Liver (tissue), 8 donors: ENCODE measurements at regions not wholly inside any gene's neighbourhood (a gene's known extent, or its start where the extent isn't known, plus 50 kb on each side); places are given as distances from the start of the nearest gene placed in this dataset.
"Not testable (repeated sequence)": the region's sequence is repeated elsewhere in the genome, so short reads cannot be mapped to it uniquely, and the experiment has no call there.

Experiments used
- DNase-seq: peaks from one replicate; pipeline ENCODE4 v3.0.0-alpha.2; 2017; ENCODE audit warnings: low spot score
- H3K27ac ChIP-seq, 2 donors: one replicate each; pipeline ENCODE4 v1.7.0; 2013; ENCODE audit warnings: inconsistent platforms in 2 of 2, low read length in 2 of 2, control low read depth in 1 of 2, low read depth in 1 of 2, mild to moderate bottlenecking in 1 of 2
- H3K27me3 ChIP-seq, 4 donors: one replicate each; pipeline versions ENCODE4 v1.6.1 to v1.7.0; 2013; ENCODE audit warnings: low read length in 3 of 4, inconsistent platforms in 1 of 4, mild to moderate bottlenecking in 1 of 4, moderate library complexity in 1 of 4; ENCODE audit not compliant: control insufficient read depth in 4 of 4, insufficient read depth in 4 of 4
- H3K36me3 ChIP-seq, 4 donors: one replicate each; pipeline versions ENCODE4 v1.6.1 to v1.7.0; 2013; ENCODE audit warnings: low read length in 3 of 4, mild to moderate bottlenecking in 3 of 4, low read depth in 1 of 4, moderate library complexity in 1 of 4; ENCODE audit not compliant: control insufficient read depth in 4 of 4, insufficient read depth in 3 of 4
- H3K4me1 ChIP-seq, 4 donors: one replicate each; pipeline versions ENCODE4 v1.6.1 to v1.7.0; 2013; ENCODE audit warnings: low read length in 3 of 4, mild to moderate bottlenecking in 3 of 4, moderate library complexity in 1 of 4; ENCODE audit not compliant: control insufficient read depth in 4 of 4, insufficient read depth in 4 of 4
- H3K4me3 ChIP-seq, 3 donors: one replicate each; pipeline versions ENCODE4 v1.6.1 to v1.7.0; 2013; ENCODE audit warnings: low read length in 3 of 3, control low read depth in 1 of 3, low read depth in 1 of 3, mild to moderate bottlenecking in 1 of 3
- H3K9ac ChIP-seq, 2 donors: one replicate each; pipeline ENCODE4 v1.7.0; 2013; ENCODE audit warnings: low read length in 2 of 2, mild to moderate bottlenecking in 2 of 2, moderate library complexity in 2 of 2, control low read depth in 1 of 2, low read depth in 1 of 2
- H3K9me3 ChIP-seq, 4 donors: one replicate each; pipeline versions ENCODE4 v1.6.1 to v1.7.0; 2013; ENCODE audit warnings: low read length in 3 of 4; ENCODE audit not compliant: control insufficient read depth in 4 of 4
- EGR1 ChIP-seq, 2 donors: IDR thresholded peaks; 2 replicates each; pipeline ENCODE4 v1.6.1; 2016 to 2018; ENCODE audit warnings: antibody characterized with exemption in 2 of 2, low read depth in 2 of 2
- FOXA1 ChIP-seq: IDR thresholded peaks from 2 replicates; pipeline ENCODE4 v1.6.1; 2016; ENCODE audit warnings: antibody characterized with exemption
- GABPA ChIP-seq, 2 donors: IDR thresholded peaks in 1 of 2; conservative IDR thresholded peaks in 1 of 2; 2 replicates each; pipeline ENCODE4 v1.6.1; 2016; ENCODE audit warnings: antibody characterized with exemption in 2 of 2, mild to moderate bottlenecking in 1 of 2, moderate library complexity in 1 of 2
- HNF4A ChIP-seq, 2 donors: conservative IDR thresholded peaks; 2 replicates each; pipeline ENCODE4 v1.6.1; 2016; ENCODE audit warnings: antibody characterized with exemption in 2 of 2, mild to moderate bottlenecking in 2 of 2
- HNF4G ChIP-seq: IDR thresholded peaks from 2 replicates; pipeline ENCODE4 v1.6.1; 2016; ENCODE audit warnings: antibody characterized with exemption
- JUND ChIP-seq, 2 donors: IDR thresholded peaks; 2 replicates each; pipeline ENCODE4 v1.6.1; 2016; ENCODE audit warnings: antibody characterized with exemption in 2 of 2
- NR2F2 ChIP-seq: IDR thresholded peaks from 2 replicates; pipeline ENCODE4 v1.6.1; 2016; ENCODE audit warnings: antibody characterized with exemption
- RAD21 ChIP-seq, 2 donors: IDR thresholded peaks; 2 replicates each; pipeline ENCODE4 v1.6.1; 2016; ENCODE audit warnings: antibody characterized with exemption in 2 of 2, mild to moderate bottlenecking in 2 of 2
- RXRA ChIP-seq, 2 donors: IDR thresholded peaks; 2 replicates each; pipeline ENCODE4 v1.6.1; 2017 to 2018; ENCODE audit warnings: antibody characterized with exemption in 2 of 2, mild to moderate bottlenecking in 1 of 2
- SP1 ChIP-seq: IDR thresholded peaks from 2 replicates; pipeline ENCODE4 v1.6.1; 2018; ENCODE audit warnings: antibody characterized with exemption, mild to moderate bottlenecking
- TAF1 ChIP-seq: conservative IDR thresholded peaks from 2 replicates; pipeline ENCODE4 v1.6.1; 2016; ENCODE audit warnings: antibody characterized with exemption, mild to moderate bottlenecking
- YY1 ChIP-seq: IDR thresholded peaks from 2 replicates; pipeline ENCODE4 v1.6.1; 2016; ENCODE audit warnings: antibody characterized with exemption, mild to moderate bottlenecking
- WGBS: extraction: QIAGEN DNeasy Blood & Tissue Kit; methylation state at CpG from one replicate; pipeline ENCODE4 v1.1.7; 2013; 5-methylcytosine and 5-hydroxymethylcytosine counted together
- TF ChIP-seq, protein P1 (sequence below): fragments of 150-350 bp; IDR thresholded peaks from 2 replicates; pipeline ENCODE4 v1.5.1; 2017; ENCODE audit warnings: improper control_type of control experiment, low read depth, low read length; ENCODE audit not compliant: missing input control
- TF ChIP-seq, protein P2 (sequence below): IDR thresholded peaks from 2 replicates; pipeline ENCODE4 v1.6.1; 2016; ENCODE audit warnings: antibody characterized with exemption
- TF ChIP-seq, protein P3 (sequence below): IDR thresholded peaks from 2 replicates; pipeline ENCODE4 v1.6.1; 2016; ENCODE audit warnings: antibody characterized with exemption
- TF ChIP-seq, protein P4 (sequence below): IDR thresholded peaks from 2 replicates; pipeline ENCODE4 v1.6.1; 2016; ENCODE audit warnings: antibody characterized with exemption
- donor health status: healthy.
- donor health status: healthy.
- donor health status: healthy.
- donor health status: healthy.
- donor health status: healthy.

DNA sequence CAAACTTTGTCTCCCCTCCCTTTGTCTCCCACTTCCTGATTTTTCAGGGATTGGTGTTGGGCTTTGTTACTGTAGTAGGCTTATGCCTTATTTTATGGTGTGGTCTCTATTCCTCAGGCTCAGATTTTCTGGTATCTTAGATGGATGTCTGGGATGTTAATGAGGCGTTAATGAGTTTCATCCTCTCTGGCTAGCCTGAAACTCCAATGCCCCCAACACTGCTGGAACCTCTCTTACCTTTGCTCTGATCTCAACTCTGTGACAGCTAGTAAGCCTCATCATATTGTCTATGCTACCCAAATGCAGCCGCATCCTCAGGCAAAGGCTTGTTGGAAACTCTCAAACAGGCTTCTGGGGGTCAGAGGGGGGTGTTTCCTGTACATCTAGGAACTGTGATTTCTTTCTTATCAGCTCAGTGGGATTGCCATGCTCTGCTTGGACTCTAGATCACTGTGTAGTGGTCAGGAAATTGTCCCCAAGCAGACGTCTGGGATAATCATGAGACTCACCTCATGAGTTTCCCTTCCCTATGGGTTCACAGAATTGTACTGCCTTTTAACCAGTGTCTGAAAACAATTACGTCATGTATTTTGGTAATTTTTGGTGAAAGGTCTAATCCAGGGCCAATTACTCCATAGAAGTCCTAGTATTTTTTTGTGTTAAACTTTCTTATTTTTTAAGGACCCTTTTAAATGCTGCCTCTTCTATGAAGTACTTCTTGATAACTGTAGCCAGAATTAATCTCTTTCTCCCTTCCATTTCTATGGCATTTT, 88.8 kb upstream of the TRPC7 start:
- no peak overlapping the region for H3K9ac ChIP-seq
- no peak for DNase-seq
- TF ChIP-seq EGR1 (IDR thresholded peaks at IDR 0.05; ENCODE audit: low read depth in 2 of 2) (no peak), RXRA (IDR thresholded peaks at IDR 0.05) (no peak), HNF4G (no peak), NR2F2 (no peak)
- TF ChIP-seq, protein P1, sequence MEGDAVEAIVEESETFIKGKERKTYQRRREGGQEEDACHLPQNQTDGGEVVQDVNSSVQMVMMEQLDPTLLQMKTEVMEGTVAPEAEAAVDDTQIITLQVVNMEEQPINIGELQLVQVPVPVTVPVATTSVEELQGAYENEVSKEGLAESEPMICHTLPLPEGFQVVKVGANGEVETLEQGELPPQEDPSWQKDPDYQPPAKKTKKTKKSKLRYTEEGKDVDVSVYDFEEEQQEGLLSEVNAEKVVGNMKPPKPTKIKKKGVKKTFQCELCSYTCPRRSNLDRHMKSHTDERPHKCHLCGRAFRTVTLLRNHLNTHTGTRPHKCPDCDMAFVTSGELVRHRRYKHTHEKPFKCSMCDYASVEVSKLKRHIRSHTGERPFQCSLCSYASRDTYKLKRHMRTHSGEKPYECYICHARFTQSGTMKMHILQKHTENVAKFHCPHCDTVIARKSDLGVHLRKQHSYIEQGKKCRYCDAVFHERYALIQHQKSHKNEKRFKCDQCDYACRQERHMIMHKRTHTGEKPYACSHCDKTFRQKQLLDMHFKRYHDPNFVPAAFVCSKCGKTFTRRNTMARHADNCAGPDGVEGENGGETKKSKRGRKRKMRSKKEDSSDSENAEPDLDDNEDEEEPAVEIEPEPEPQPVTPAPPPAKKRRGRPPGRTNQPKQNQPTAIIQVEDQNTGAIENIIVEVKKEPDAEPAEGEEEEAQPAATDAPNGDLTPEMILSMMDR: no peak
- no peak overlapping the region for H3K4me3 ChIP-seq
- H3K36me3 ChIP-seq: no peaks in the 10 kb centered on the region
- no peaks in the 10 kb centered on the region for H3K4me1 ChIP-seq
- no peaks in the 10 kb centered on the region for H3K9me3 ChIP-seq
- no peaks in the 10 kb centered on the region for H3K27me3 ChIP-seq
- WGBS: 48% methylated on average over 4 of the region's 4 CpGs
- no peak overlapping the region for H3K27ac ChIP-seq

DNA sequence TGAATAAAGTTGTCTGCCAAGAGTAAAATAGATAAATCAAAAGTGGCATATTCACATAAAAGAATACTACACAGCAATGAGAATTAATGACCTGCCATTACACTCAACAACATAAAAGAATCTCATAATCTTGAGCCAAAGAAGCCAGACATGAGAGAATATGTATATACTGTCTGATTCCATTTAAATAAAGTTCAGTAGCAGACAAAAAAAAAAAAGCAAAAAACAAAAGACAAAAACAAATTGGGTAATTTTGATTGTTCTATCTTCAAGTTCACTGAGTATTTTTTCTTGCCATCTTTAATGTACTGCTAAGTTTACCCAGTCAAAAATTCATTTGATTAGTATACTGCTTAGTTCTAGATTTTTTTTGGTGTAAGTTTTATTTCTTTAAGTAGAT, 87.9 kb upstream of the TRPC7 start:
- TF ChIP-seq HNF4A (conservative IDR thresholded peaks at IDR 0.05): no peak
- TF ChIP-seq YY1: no peak
- no peak for TF ChIP-seq GABPA (IDR thresholded peaks at IDR 0.05 in 1 of 2, conservative IDR thresholded peaks at IDR 0.05 in 1 of 2)
- TF ChIP-seq, protein P2, sequence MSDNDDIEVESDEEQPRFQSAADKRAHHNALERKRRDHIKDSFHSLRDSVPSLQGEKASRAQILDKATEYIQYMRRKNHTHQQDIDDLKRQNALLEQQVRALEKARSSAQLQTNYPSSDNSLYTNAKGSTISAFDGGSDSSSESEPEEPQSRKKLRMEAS: no peak
- no peak for TF ChIP-seq TAF1
- TF ChIP-seq, protein P3, sequence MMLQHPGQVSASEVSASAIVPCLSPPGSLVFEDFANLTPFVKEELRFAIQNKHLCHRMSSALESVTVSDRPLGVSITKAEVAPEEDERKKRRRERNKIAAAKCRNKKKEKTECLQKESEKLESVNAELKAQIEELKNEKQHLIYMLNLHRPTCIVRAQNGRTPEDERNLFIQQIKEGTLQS: no peak
- DNase-seq: no peak
- Histone ChIP-seq H3K4me1 (no peaks in the 10 kb centered on the region), H3K36me3 (no peaks in the 10 kb centered on the region), H3K27ac (no peak overlapping the region), H3K9ac (no peak overlapping the region), H3K27me3 (no peaks in the 10 kb centered on the region), H3K4me3 (no peak overlapping the region), H3K9me3 (no peaks in the 10 kb centered on the region)

DNA sequence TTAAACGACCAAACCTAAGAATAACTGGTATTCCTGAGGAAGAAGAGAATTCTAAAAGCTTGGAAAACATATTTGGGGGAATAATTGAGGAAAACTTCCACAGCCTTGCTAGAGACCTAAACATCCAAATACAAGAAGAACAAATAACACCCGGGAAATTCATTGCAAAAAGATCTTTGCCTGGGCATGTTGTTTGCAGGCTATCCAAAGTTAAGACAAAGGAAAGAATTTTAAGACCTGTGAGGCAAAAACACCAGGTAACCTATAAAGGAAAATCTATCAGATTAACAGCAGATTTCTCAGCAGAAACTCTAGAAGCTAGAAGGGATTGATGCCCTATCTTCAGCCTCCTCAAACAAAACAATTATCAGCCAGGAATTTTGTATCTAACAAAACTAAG, 82.2 kb upstream of the TRPC7 start:
- not testable (repeated sequence) for DNase-seq, H3K27me3 ChIP-seq, H3K9ac ChIP-seq, H3K9me3 ChIP-seq, H3K36me3 ChIP-seq, H3K4me3 ChIP-seq, H3K27ac ChIP-seq, H3K4me1 ChIP-seq
- 56% methylated on average over 2 of the region's 2 CpGs for WGBS

DNA sequence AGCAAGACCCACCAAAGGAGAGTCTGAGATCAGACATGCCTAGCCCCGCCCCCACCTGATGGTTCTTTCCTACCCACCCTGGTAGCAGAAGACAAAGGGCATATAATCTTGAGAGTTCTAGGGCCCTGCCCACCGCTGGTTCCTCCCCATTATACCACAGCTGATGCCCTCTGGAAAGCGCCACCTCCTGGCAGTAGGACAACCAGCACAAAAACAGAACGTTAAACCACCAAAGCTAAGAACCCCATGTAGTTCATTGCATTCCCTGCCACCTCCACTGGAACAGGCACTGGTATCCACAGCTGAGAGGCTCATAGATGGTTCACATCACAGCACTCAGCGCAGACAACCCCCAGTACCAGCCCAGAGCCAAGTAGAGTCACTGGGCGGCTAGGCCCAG, 81.2 kb upstream of the TRPC7 start:
- no peak for DNase-seq
- TF ChIP-seq, protein P3: no peak
- no peak for TF ChIP-seq RXRA (IDR thresholded peaks at IDR 0.05)
- TF ChIP-seq HNF4A (conservative IDR thresholded peaks at IDR 0.05): no peak
- no peak for TF ChIP-seq GABPA (IDR thresholded peaks at IDR 0.05 in 1 of 2, conservative IDR thresholded peaks at IDR 0.05 in 1 of 2)
- no peak for TF ChIP-seq HNF4G
- TF ChIP-seq TAF1: no peak
- TF ChIP-seq SP1: no peak
- no peak for TF ChIP-seq FOXA1
- TF ChIP-seq, protein P1: no peak
- TF ChIP-seq JUND (IDR thresholded peaks at IDR 0.05): no peak
- no peak for TF ChIP-seq RAD21 (IDR thresholded peaks at IDR 0.05)
- no peak for TF ChIP-seq YY1
- TF ChIP-seq, protein P4, sequence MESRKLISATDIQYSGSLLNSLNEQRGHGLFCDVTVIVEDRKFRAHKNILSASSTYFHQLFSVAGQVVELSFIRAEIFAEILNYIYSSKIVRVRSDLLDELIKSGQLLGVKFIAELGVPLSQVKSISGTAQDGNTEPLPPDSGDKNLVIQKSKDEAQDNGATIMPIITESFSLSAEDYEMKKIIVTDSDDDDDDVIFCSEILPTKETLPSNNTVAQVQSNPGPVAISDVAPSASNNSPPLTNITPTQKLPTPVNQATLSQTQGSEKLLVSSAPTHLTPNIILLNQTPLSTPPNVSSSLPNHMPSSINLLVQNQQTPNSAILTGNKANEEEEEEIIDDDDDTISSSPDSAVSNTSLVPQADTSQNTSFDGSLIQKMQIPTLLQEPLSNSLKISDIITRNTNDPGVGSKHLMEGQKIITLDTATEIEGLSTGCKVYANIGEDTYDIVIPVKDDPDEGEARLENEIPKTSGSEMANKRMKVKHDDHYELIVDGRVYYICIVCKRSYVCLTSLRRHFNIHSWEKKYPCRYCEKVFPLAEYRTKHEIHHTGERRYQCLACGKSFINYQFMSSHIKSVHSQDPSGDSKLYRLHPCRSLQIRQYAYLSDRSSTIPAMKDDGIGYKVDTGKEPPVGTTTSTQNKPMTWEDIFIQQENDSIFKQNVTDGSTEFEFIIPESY: no peak
- no peak for TF ChIP-seq EGR1 (IDR thresholded peaks at IDR 0.05; ENCODE audit: low read depth in 2 of 2)

More for the DNA sequence above, 81.2 kb upstream of the TRPC7 start:
- H3K9ac ChIP-seq: no peak overlapping the region
- no peaks in the 10 kb centered on the region for H3K9me3 ChIP-seq
- no peak overlapping the region for H3K4me3 ChIP-seq
- H3K4me1 ChIP-seq: no peaks in the 10 kb centered on the region
- no peaks in the 10 kb centered on the region for H3K27me3 ChIP-seq
- no peaks in the 10 kb centered on the region for H3K36me3 ChIP-seq
- H3K27ac ChIP-seq: no peak overlapping the region
- WGBS: 80% methylated on average over 6 of the region's 6 CpGs
